HCT116 (cell line): ENCODE measurements at regions not wholly inside any gene's neighbourhood (a gene's known extent, or its start where the extent isn't known, plus 50 kb on each side); places are given as distances from the start of the nearest gene placed in this dataset.

Experiments used
- ATAC-seq: fragments of 200-7000 bp; cut with Tn5 transposase; 2 replicates; pipeline ENCODE4 v1.9.1; 2020; ENCODE audit warnings: mild to moderate bottlenecking, moderate library complexity
- BruUV-seq: library from RNA; stranded (reverse); fragments of 400-500 nt; replicated peaks from 2 replicates; lab custom pipeline; 2021; lab: Mats Ljungman, UMichigan
- CTCF ChIA-PET: fragments of 300-600 bp; sonication (Branson Sonifier 250); formaldehyde crosslinking; loops from one replicate; lab custom pipeline; 2021; ENCODE audit warnings: antibody characterized with exemption; lab: Charles Lee
- POLR2A ChIA-PET: fragments of 300-600, 350-600 bp; sonication (Branson Sonifier 250); formaldehyde crosslinking; loops from one replicate; lab custom pipeline; 2021; ENCODE audit warnings: antibody characterized with exemption; lab: Charles Lee
- RAD21 ChIA-PET, 2 experiments: fragments of 300-600 bp; sonication (Branson Sonifier 250); formaldehyde crosslinking; loops; one replicate each; lab custom pipeline; 2023; ENCODE audit warnings: low total read pairs in 2 of 2; ENCODE audit not compliant: uncharacterized antibody in 2 of 2, unreplicated experiment in 2 of 2, low non-redundant PET in 1 of 2; lab: Charles Lee
- DNase-seq: peaks from one replicate; pipeline ENCODE4 v3.0.0-alpha.2; 2010; ENCODE audit warnings: low read depth, low spot score
- H2AFZ ChIP-seq: fragments of 200-600 bp; shearing (Covaris generic), sonication (generic); 2 replicates; pipeline ENCODE4 v1.6.1; 2017; ENCODE audit warnings: low read depth, mixed run types, mixed read lengths, antibody characterized with exemption, low read length; ENCODE audit not compliant: poor library complexity, severe bottlenecking
- H3K27ac ChIP-seq: 2 replicates; pipeline ENCODE4 v1.5.1; 2012; ENCODE audit warnings: low read depth, low read length
- H3K27me3 ChIP-seq: fragments of 200-600 bp; sonication (generic); 2 replicates; pipeline ENCODE4 v1.6.1; 2016; ENCODE audit warnings: mixed run types, low read length, mixed read lengths; ENCODE audit not compliant: insufficient read depth
- H3K36me3 ChIP-seq, 2 experiments: fragments of 200-500 bp in 1 of 2; fragments of 200-600 bp in 1 of 2; sonication (Bioruptor generic) in 1 of 2; sonication (generic) in 1 of 2; 2 replicates each; pipeline versions ENCODE4 v1.5.1 to v1.6.1; 2014 to 2016; ENCODE audit warnings: low read length in 2 of 2, inconsistent platforms in 1 of 2, mixed read lengths in 1 of 2, mixed run types in 1 of 2; ENCODE audit not compliant: insufficient read depth in 2 of 2, control insufficient read depth in 1 of 2
- H3K4me1 ChIP-seq, 2 experiments: fragments of 200-600 bp in 1 of 2; sonication (generic) in 1 of 2; 2 replicates each; pipeline versions ENCODE4 v1.5.1 to v1.6.1; 2012 to 2017; ENCODE audit warnings: low read length in 2 of 2, inconsistent platforms in 1 of 2, mild to moderate bottlenecking in 1 of 2, mixed read lengths in 1 of 2, mixed run types in 1 of 2, moderate library complexity in 1 of 2; ENCODE audit not compliant: insufficient read depth in 2 of 2, control insufficient read depth in 1 of 2
- H3K4me2 ChIP-seq: fragments of 200-600 bp; sonication (generic); 2 replicates; pipeline ENCODE4 v1.6.1; 2017; ENCODE audit warnings: mixed run types, low read length, mixed read lengths
- H3K4me3 ChIP-seq, 2 experiments: fragments of 200-600 bp in 1 of 2; sonication (generic) in 1 of 2; replicated peaks in 1 of 2; 2 replicates each; pipeline ENCODE4 v1.5.1; 2011 to 2016; ENCODE audit warnings: low read length in 2 of 2, control low read depth in 1 of 2, low read depth in 1 of 2, mild to moderate bottlenecking in 1 of 2, mixed read lengths in 1 of 2, mixed run types in 1 of 2
- H3K79me2 ChIP-seq: fragments of 200-600 bp; sonication (generic); 2 replicates; pipeline ENCODE4 v1.6.1; 2017; ENCODE audit warnings: mild to moderate bottlenecking, mixed run types, low read length, moderate library complexity, mixed read lengths; ENCODE audit not compliant: insufficient read depth
- H3K9ac ChIP-seq: fragments of 200-600 bp; sonication (generic); 2 replicates; pipeline ENCODE4 v1.6.1; 2016; ENCODE audit warnings: low read length, mixed read lengths
- H3K9me2 ChIP-seq: fragments of 200-600 bp; sonication (generic), shearing (Covaris generic); 2 replicates; pipeline ENCODE4 v1.6.1; 2017; ENCODE audit warnings: mixed run types, mild to moderate bottlenecking, moderate library complexity; ENCODE audit not compliant: insufficient read depth
- H3K9me3 ChIP-seq, 2 experiments: fragments of 200-500 bp in 1 of 2; fragments of 200-600 bp in 1 of 2; sonication (Bioruptor generic) in 1 of 2; sonication (generic) in 1 of 2; 2 replicates each; pipeline ENCODE4 v1.6.1; 2014 to 2017; ENCODE audit warnings: low read length in 2 of 2, mixed read lengths in 2 of 2, inconsistent platforms in 1 of 2, low read depth in 1 of 2, mild to moderate bottlenecking in 1 of 2, mixed run types in 1 of 2, moderate library complexity in 1 of 2; ENCODE audit not compliant: control insufficient read depth in 1 of 2, insufficient read depth in 1 of 2
- H4K20me1 ChIP-seq: fragments of 200-600 bp; sonication (generic), shearing (Covaris generic); 2 replicates; pipeline ENCODE4 v1.6.1; 2017; ENCODE audit warnings: mixed run types, mild to moderate bottlenecking, moderate library complexity; ENCODE audit not compliant: insufficient read depth
- CBX3 ChIP-seq: IDR thresholded peaks from 2 replicates; pipeline ENCODE4 v1.6.1; 2012; ENCODE audit warnings: low read depth
- CEBPB ChIP-seq: IDR thresholded peaks from 2 replicates; pipeline ENCODE4 v1.6.1; 2012; ENCODE audit warnings: low read depth
- EGR1 ChIP-seq: IDR thresholded peaks from 2 replicates; pipeline ENCODE4 v1.6.1; 2012; ENCODE audit warnings: low read depth
- ELF1 ChIP-seq: IDR thresholded peaks from 2 replicates; pipeline ENCODE4 v1.6.1; 2012; ENCODE audit warnings: low read depth, borderline replicate concordance
- EZH2phosphoT487 ChIP-seq: fragments of 200-600 bp; IDR thresholded peaks from 2 replicates; pipeline ENCODE4 v1.6.1; 2018; ENCODE audit warnings: antibody characterized with exemption, borderline replicate concordance
- FOSL1 ChIP-seq: IDR thresholded peaks from 2 replicates; pipeline ENCODE4 v1.6.1; 2012; ENCODE audit warnings: low read depth
- POLR2A ChIP-seq: IDR thresholded peaks from 2 replicates; pipeline ENCODE4 v1.7.0; 2011; ENCODE audit warnings: borderline replicate concordance; ENCODE audit not compliant: insufficient read depth, insufficient read length; ENCODE audit errors: extremely low read depth
- POLR2AphosphoS5 ChIP-seq: IDR thresholded peaks from 2 replicates; pipeline ENCODE4 v1.6.1; 2011; ENCODE audit warnings: mild to moderate bottlenecking, low read depth, low read length, moderate library complexity
- SP1 ChIP-seq: IDR thresholded peaks from 2 replicates; pipeline ENCODE4 v1.6.1; 2012; ENCODE audit warnings: low read depth
- SRF ChIP-seq: IDR thresholded peaks from 2 replicates; pipeline ENCODE4 v1.6.1; 2012; ENCODE audit warnings: low read depth
- TCF7L2 ChIP-seq: IDR thresholded peaks from 2 replicates; pipeline ENCODE4 v1.7.0; 2011; ENCODE audit warnings: borderline replicate concordance, inconsistent platforms; ENCODE audit not compliant: insufficient read depth, insufficient read length; ENCODE audit errors: extremely low read depth
- YY1 ChIP-seq: IDR thresholded peaks from 2 replicates; pipeline ENCODE4 v1.6.1; 2011; ENCODE audit warnings: low read length, low read depth, moderate library complexity, mild to moderate bottlenecking; ENCODE audit not compliant: insufficient replicate concordance; ENCODE audit errors: extremely low read depth
- ZFX ChIP-seq: fragments of 450-650 bp; IDR thresholded peaks from 2 replicates; pipeline ENCODE4 v1.6.1; 2017
- intact Hi-C: fragments of 100-400 bp; cut with micrococcal nuclease; formaldehyde crosslinking; loops from 2 replicates; pipeline ENCODE4 v1.10.0; 2022
- TF ChIP-seq, protein P1 (sequence below), 3 experiments: fragments of 200-600 bp in 1 of 3; sonication (generic) in 1 of 3; IDR thresholded peaks in 2 of 3; conservative IDR thresholded peaks in 1 of 3; 2 replicates each; pipeline ENCODE4 v1.5.1; 2012 to 2017; ENCODE audit warnings: low read depth in 2 of 3, low read length in 2 of 3, antibody characterized with exemption in 1 of 3, borderline replicate concordance in 1 of 3, control low read depth in 1 of 3, mild to moderate bottlenecking in 1 of 3, mixed read lengths in 1 of 3, mixed run types in 1 of 3, moderate library complexity in 1 of 3; ENCODE audit not compliant: insufficient read depth in 1 of 3
- TF ChIP-seq, protein P2 (sequence below): IDR thresholded peaks from 2 replicates; pipeline ENCODE4 v1.6.1; 2012
- TF ChIP-seq, protein P3 (sequence below): IDR thresholded peaks from 2 replicates; pipeline ENCODE4 v1.6.1; 2011; ENCODE audit warnings: mild to moderate bottlenecking, low read length, moderate library complexity; ENCODE audit not compliant: insufficient replicate concordance; ENCODE audit errors: extremely low read depth
- TF ChIP-seq, protein P4 (sequence below): IDR thresholded peaks from 2 replicates; pipeline ENCODE4 v1.6.1; 2012; ENCODE audit warnings: low read depth

DNA sequence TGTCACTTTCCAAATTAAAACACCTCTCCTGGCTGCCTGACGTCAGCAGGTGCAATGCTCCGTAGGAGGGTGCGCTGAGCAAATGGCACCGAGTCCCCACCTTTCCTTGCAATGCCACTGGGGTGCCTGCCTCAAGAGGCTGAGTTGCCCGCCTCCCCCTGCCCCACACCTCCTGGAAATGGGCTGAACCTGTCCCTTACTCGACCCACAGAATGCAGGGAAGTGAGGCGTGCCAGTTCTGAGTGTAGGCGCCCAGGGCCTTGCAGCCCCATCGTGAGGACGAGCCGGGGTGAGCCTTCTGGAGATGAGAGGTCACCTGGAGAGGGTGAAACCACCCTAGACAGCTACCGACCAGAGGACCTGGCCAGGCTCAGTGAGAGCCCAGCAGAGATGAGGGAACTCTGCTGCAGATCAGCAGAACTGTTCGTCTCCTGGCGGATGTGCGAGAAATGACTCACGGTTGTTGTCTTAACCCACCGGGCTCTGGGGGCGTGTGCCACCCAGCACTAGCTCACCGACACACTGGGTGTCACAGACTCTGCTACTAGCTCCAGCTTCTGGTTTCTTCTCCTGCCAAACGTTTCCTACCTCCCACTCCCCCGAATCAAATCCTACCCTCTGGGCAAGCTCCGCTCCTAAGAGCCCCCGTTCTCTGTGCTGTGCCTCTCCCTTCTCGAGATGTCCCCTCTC lies 168.7 kb upstream of the HDAC4 start:
- Histone ChIP-seq H3K4me1 (no peaks in the 10 kb centered on the region), H3K9ac (no peak overlapping the region), H4K20me1 (no peaks in the 10 kb centered on the region), H3K79me2 (no peaks in the 10 kb centered on the region), H3K9me3 (no peaks in the 10 kb centered on the region), H3K36me3 (no peaks in the 10 kb centered on the region), H3K4me3 (no peak overlapping the region), H3K27ac (no peak overlapping the region), H3K27me3 (peaks cover 9% of the 10 kb centered on the region; the same call in 1 of the 2 replicates), H3K4me2 (no peak overlapping the region), H2AFZ (no peak overlapping the region), H3K9me2 (no peaks in the 10 kb centered on the region)
- ChIA-PET POLR2A (no interaction called here), CTCF (no interaction called here), RAD21 (no interaction called here)
- DNase-seq = no peak
- no peak for ATAC-seq
- TF ChIP-seq ZFX = no peak
- TF ChIP-seq, protein P1, sequence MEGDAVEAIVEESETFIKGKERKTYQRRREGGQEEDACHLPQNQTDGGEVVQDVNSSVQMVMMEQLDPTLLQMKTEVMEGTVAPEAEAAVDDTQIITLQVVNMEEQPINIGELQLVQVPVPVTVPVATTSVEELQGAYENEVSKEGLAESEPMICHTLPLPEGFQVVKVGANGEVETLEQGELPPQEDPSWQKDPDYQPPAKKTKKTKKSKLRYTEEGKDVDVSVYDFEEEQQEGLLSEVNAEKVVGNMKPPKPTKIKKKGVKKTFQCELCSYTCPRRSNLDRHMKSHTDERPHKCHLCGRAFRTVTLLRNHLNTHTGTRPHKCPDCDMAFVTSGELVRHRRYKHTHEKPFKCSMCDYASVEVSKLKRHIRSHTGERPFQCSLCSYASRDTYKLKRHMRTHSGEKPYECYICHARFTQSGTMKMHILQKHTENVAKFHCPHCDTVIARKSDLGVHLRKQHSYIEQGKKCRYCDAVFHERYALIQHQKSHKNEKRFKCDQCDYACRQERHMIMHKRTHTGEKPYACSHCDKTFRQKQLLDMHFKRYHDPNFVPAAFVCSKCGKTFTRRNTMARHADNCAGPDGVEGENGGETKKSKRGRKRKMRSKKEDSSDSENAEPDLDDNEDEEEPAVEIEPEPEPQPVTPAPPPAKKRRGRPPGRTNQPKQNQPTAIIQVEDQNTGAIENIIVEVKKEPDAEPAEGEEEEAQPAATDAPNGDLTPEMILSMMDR (IDR thresholded peaks at IDR 0.05 in 2 of 3, conservative IDR thresholded peaks at IDR 0.05 in 1 of 3; ENCODE audit: borderline replicate concordance in 1 of 3, insufficient read depth in 1 of 3, low read depth in 2 of 3, low read length in 2 of 3) = no peak
- TF ChIP-seq SP1 = no peak
- TF ChIP-seq FOSL1 = no peak
- no peak for TF ChIP-seq ELF1
- TF ChIP-seq, protein P2, sequence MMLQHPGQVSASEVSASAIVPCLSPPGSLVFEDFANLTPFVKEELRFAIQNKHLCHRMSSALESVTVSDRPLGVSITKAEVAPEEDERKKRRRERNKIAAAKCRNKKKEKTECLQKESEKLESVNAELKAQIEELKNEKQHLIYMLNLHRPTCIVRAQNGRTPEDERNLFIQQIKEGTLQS = no peak
- TF ChIP-seq CEBPB = no peak
- TF ChIP-seq, protein P3, sequence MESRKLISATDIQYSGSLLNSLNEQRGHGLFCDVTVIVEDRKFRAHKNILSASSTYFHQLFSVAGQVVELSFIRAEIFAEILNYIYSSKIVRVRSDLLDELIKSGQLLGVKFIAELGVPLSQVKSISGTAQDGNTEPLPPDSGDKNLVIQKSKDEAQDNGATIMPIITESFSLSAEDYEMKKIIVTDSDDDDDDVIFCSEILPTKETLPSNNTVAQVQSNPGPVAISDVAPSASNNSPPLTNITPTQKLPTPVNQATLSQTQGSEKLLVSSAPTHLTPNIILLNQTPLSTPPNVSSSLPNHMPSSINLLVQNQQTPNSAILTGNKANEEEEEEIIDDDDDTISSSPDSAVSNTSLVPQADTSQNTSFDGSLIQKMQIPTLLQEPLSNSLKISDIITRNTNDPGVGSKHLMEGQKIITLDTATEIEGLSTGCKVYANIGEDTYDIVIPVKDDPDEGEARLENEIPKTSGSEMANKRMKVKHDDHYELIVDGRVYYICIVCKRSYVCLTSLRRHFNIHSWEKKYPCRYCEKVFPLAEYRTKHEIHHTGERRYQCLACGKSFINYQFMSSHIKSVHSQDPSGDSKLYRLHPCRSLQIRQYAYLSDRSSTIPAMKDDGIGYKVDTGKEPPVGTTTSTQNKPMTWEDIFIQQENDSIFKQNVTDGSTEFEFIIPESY = no peak
- TF ChIP-seq SRF = no peak
- no peak for TF ChIP-seq YY1
- TF ChIP-seq CBX3 = no peak
- TF ChIP-seq EGR1 = no peak
- TF ChIP-seq POLR2AphosphoS5 = no peak
- TF ChIP-seq EZH2phosphoT487 = no peak
- no peak for TF ChIP-seq POLR2A
- TF ChIP-seq TCF7L2 = no peak
- TF ChIP-seq, protein P4, sequence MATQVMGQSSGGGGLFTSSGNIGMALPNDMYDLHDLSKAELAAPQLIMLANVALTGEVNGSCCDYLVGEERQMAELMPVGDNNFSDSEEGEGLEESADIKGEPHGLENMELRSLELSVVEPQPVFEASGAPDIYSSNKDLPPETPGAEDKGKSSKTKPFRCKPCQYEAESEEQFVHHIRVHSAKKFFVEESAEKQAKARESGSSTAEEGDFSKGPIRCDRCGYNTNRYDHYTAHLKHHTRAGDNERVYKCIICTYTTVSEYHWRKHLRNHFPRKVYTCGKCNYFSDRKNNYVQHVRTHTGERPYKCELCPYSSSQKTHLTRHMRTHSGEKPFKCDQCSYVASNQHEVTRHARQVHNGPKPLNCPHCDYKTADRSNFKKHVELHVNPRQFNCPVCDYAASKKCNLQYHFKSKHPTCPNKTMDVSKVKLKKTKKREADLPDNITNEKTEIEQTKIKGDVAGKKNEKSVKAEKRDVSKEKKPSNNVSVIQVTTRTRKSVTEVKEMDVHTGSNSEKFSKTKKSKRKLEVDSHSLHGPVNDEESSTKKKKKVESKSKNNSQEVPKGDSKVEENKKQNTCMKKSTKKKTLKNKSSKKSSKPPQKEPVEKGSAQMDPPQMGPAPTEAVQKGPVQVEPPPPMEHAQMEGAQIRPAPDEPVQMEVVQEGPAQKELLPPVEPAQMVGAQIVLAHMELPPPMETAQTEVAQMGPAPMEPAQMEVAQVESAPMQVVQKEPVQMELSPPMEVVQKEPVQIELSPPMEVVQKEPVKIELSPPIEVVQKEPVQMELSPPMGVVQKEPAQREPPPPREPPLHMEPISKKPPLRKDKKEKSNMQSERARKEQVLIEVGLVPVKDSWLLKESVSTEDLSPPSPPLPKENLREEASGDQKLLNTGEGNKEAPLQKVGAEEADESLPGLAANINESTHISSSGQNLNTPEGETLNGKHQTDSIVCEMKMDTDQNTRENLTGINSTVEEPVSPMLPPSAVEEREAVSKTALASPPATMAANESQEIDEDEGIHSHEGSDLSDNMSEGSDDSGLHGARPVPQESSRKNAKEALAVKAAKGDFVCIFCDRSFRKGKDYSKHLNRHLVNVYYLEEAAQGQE = no peak
- intact Hi-C loops = no loop called here
- BruUV-seq = no TSS peak
